ENCODE measurements at regions not wholly inside any gene's neighbourhood (a gene's known extent, or its start where the extent isn't known, plus 50 kb on each side); places are given as distances from the start of the nearest gene placed in this dataset.
A peak's percentile ranks its signal among the peaks of the same experiment; 100 is the strongest.
"Not testable (repeated sequence)": the region's sequence is repeated elsewhere in the genome, so short reads cannot be mapped to it uniquely, and the experiment has no call there.

DNA sequence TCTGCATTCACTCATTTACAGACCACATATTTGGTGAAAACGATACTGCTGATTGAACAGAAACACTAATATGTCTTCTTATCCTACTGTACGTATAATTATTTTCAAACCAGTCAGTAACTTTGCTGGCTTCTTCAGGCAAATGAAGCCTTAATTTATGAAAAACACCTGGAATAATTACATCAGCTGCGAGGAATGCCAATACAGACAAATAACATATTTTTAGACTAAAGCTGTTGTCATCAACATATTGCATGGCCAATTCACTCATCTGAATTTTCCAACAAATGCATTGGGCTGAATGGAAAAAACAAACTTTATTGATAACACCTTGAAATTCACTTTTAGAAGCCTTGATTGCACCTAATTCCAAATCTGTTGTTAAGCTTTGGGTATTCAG is 165.9 kb downstream of the HLX start:
- H3K4me3 ChIP-seq (ENCODE audit: extremely low read depth, insufficient read depth, low read length, poor library complexity, severe bottlenecking), result no peak overlapping the region
- 93 to 100% methylated on average over 3 of the region's 3 CpGs for WGBS, 2 experiments (ENCODE audit: insufficient coverage in 2 of 2)
- H3K9me3 ChIP-seq (ENCODE audit: control insufficient read depth, low read length), result no peaks in the 10 kb centered on the region
- H3K4me1 ChIP-seq (ENCODE audit: control insufficient read depth, insufficient read depth, low read length, poor library complexity, severe bottlenecking), result peaks cover 12% of the 10 kb centered on the region
- no peaks in the 10 kb centered on the region for H3K36me3 ChIP-seq (ENCODE audit: control insufficient read depth, insufficient read depth, low read length)
- no peak overlapping the region for H3K27ac ChIP-seq (ENCODE audit: low read depth, low read length, severe bottlenecking)

- WGBS, 2 experiments (ENCODE audit: insufficient coverage in 2 of 2), result 92% methylated on average over 4 of the region's 5 CpGs; no CpG with 5 or more reads in 1 of the 2 experiments
Observed at GRCh38 chr1:221045842-221046831, 166.9 kb downstream of the HLX start.

DNA sequence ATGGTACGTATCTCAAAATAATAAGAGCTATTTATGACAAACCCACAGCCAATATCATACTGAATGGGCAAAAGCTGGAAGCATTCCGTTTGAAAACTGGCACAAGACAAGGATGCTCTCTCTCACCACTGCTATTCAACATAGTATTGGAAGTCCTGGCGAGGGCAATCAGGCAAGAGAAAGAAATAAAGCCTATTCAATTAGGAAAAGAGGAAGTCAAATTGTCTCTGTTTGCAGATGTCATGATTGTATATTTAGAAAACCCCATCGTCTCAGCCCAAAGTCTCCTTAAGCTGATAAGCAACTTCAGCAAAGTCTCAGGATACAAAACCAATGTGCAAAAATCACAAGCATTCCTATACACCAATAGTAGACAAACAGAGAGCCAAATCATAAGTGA is 172.1 kb downstream of the HLX start:
- not testable (repeated sequence) for H3K9me3 ChIP-seq (ENCODE audit: control insufficient read depth, low read length); H3K4me1 ChIP-seq (ENCODE audit: control insufficient read depth, insufficient read depth, low read length, poor library complexity, severe bottlenecking); H3K4me3 ChIP-seq (ENCODE audit: extremely low read depth, insufficient read depth, low read length, poor library complexity, severe bottlenecking); H3K36me3 ChIP-seq (ENCODE audit: control insufficient read depth, insufficient read depth, low read length); H3K27ac ChIP-seq (ENCODE audit: low read depth, low read length, severe bottlenecking)
- 100% methylated on average over 1 of the region's 4 CpGs; no CpG with 5 or more reads in 1 of the 2 experiments for WGBS, 2 experiments (ENCODE audit: insufficient coverage in 2 of 2)

More at GRCh38 chr1:221045842-221046831, 166.9 kb downstream of the HLX start:
- H3K36me3 ChIP-seq (ENCODE audit: control insufficient read depth, insufficient read depth, low read length), result no peaks in the 10 kb centered on the region
- H3K9me3 ChIP-seq (ENCODE audit: control insufficient read depth, low read length), result no peaks in the 10 kb centered on the region
- no peak overlapping the region for H3K4me3 ChIP-seq (ENCODE audit: extremely low read depth, insufficient read depth, low read length, poor library complexity, severe bottlenecking)
- peak overlapping the region; percentile 43 for H3K27ac ChIP-seq (ENCODE audit: low read depth, low read length, severe bottlenecking)
- peaks cover 12% of the 10 kb centered on the region for H3K4me1 ChIP-seq (ENCODE audit: control insufficient read depth, insufficient read depth, low read length, poor library complexity, severe bottlenecking)

- no peaks in the 10 kb centered on the region for H3K36me3 ChIP-seq (ENCODE audit: control insufficient read depth, insufficient read depth, low read length)
- H3K4me1 ChIP-seq (ENCODE audit: control insufficient read depth, insufficient read depth, low read length, poor library complexity, severe bottlenecking), result no peaks in the 10 kb centered on the region
- 68 to 89% methylated on average over 2 to 4 of the region's 4 CpGs for WGBS, 2 experiments (ENCODE audit: insufficient coverage in 2 of 2)
- H3K27ac ChIP-seq (ENCODE audit: low read depth, low read length, severe bottlenecking), result no peak overlapping the region
- H3K9me3 ChIP-seq (ENCODE audit: control insufficient read depth, low read length), result no peaks in the 10 kb centered on the region
- H3K4me3 ChIP-seq (ENCODE audit: extremely low read depth, insufficient read depth, low read length, poor library complexity, severe bottlenecking), result no peak overlapping the region
Observed at GRCh38 chr1:221053889-221054288, 174.6 kb downstream of the HLX start.

- H3K4me1 ChIP-seq (ENCODE audit: control insufficient read depth, insufficient read depth, low read length, poor library complexity, severe bottlenecking), result no peaks in the 10 kb centered on the region
- no peak overlapping the region for H3K27ac ChIP-seq (ENCODE audit: low read depth, low read length, severe bottlenecking)
- no peaks in the 10 kb centered on the region for H3K9me3 ChIP-seq (ENCODE audit: control insufficient read depth, low read length)
- H3K36me3 ChIP-seq (ENCODE audit: control insufficient read depth, insufficient read depth, low read length), result no peaks in the 10 kb centered on the region
- no peak overlapping the region for H3K4me3 ChIP-seq (ENCODE audit: extremely low read depth, insufficient read depth, low read length, poor library complexity, severe bottlenecking)
- no CpG with 5 or more reads among the region's 1 CpG for WGBS, 2 experiments (ENCODE audit: insufficient coverage in 2 of 2)
Observed at GRCh38 chr1:221059506-221059905, 180.3 kb downstream of the HLX start.

DNA sequence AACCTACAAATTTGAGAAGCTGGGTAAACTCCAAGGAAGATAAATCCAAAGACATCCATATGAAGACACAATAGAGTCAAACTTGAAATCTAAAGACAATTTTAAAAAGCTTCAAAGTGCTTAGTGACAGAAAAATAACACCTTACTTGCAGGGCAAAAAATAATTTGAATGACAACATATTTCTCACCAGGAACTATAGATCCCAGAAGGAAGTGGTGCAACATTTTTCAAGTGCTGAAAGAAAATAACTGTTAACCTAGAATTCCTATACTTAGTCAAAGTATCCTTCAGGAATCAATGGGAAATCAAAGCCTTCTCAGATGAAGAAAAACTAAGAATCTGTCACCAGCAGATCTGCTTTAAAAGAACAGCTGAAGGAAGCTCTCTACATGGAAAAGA is 184.4 kb downstream of the HLX start:
- Histone ChIP-seq H3K4me1 (ENCODE audit: control insufficient read depth, insufficient read depth, low read length, poor library complexity, severe bottlenecking) (no peaks in the 10 kb centered on the region), H3K27ac (ENCODE audit: low read depth, low read length, severe bottlenecking) (no peak overlapping the region), H3K4me3 (ENCODE audit: extremely low read depth, insufficient read depth, low read length, poor library complexity, severe bottlenecking) (no peak overlapping the region), H3K9me3 (ENCODE audit: control insufficient read depth, low read length) (no peaks in the 10 kb centered on the region), H3K36me3 (ENCODE audit: control insufficient read depth, insufficient read depth, low read length) (no peaks in the 10 kb centered on the region)

GRCh38 chr1:221066351-221067001 is 187.2 kb downstream of the HLX start:
- Histone ChIP-seq H3K36me3 (ENCODE audit: control insufficient read depth, insufficient read depth, low read length) (no peaks in the 10 kb centered on the region), H3K9me3 (ENCODE audit: control insufficient read depth, low read length) (no peaks in the 10 kb centered on the region), H3K4me1 (ENCODE audit: control insufficient read depth, insufficient read depth, low read length, poor library complexity, severe bottlenecking) (no peaks in the 10 kb centered on the region), H3K4me3 (ENCODE audit: extremely low read depth, insufficient read depth, low read length, poor library complexity, severe bottlenecking) (no peak overlapping the region), H3K27ac (ENCODE audit: low read depth, low read length, severe bottlenecking) (no peak overlapping the region)
- WGBS, 2 experiments (ENCODE audit: insufficient coverage in 2 of 2), result 90 to 95% methylated on average over 3 to 4 of the region's 5 CpGs

DNA sequence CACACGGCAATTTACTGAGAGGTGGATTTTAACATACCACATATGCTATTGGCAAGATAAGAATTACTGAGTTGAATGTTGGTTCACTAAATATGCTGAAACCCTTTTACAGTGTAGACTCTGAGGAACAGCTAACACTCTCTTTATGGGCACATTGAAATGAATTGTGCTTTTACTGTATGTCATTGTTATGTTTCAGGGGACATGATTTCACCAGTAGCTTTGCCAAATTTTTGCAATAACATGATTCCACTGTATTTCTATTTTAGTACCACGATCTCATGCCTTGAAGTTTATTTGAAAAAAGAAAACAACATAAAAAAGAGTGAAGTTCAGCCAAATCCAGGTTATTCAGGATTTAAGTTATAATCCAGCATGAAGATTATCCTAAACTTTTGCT is 188.5 kb downstream of the HLX start:
- no peaks in the 10 kb centered on the region for H3K9me3 ChIP-seq (ENCODE audit: control insufficient read depth, low read length)
- H3K4me1 ChIP-seq (ENCODE audit: control insufficient read depth, insufficient read depth, low read length, poor library complexity, severe bottlenecking), result no peaks in the 10 kb centered on the region
- WGBS, 2 experiments (ENCODE audit: insufficient coverage in 2 of 2), result no CpG with 5 or more reads among the region's 2 CpGs
- H3K4me3 ChIP-seq (ENCODE audit: extremely low read depth, insufficient read depth, low read length, poor library complexity, severe bottlenecking), result no peak overlapping the region
- no peaks in the 10 kb centered on the region for H3K36me3 ChIP-seq (ENCODE audit: control insufficient read depth, insufficient read depth, low read length)
- no peak overlapping the region for H3K27ac ChIP-seq (ENCODE audit: low read depth, low read length, severe bottlenecking)

DNA sequence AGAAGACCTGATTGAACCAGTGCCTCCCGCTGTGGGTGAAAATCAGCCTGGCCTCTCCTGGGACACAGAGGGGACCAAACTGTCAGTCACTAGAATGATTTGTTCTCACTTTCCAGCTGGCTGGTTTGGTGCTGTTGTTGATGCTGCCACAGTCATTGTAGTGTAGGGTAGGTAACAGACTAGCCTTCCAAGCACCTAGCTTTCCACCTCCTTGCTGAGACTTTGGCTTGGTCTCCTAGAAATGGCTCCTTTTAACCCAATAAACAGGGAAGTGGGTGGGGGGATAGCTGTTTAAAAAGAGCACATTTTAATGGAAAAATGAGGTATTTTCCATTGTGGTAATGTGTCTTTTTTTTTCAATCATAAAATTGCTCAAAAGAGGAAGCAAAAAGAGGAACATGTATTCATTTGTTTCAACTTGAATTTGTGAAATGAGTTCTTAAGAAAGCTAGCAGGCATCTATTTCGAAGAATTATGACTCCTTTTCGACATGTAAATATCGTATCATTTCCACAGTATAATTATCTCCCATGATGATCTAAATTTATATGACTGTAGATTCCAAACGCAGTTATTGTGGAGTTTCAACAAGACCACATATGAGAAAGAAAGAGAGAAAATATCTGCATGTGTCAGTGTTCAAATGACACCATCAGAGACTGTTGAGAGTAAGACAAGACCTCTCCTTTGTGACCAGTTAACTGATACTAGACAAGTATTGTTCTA is 190.1 kb downstream of the HLX start:
- WGBS, 2 experiments (ENCODE audit: insufficient coverage in 2 of 2), result 83 to 100% methylated on average over 1 of the region's 5 CpGs
- Histone ChIP-seq H3K4me3 (ENCODE audit: extremely low read depth, insufficient read depth, low read length, poor library complexity, severe bottlenecking) (no peak overlapping the region), H3K4me1 (ENCODE audit: control insufficient read depth, insufficient read depth, low read length, poor library complexity, severe bottlenecking) (no peaks in the 10 kb centered on the region), H3K9me3 (ENCODE audit: control insufficient read depth, low read length) (no peaks in the 10 kb centered on the region), H3K36me3 (ENCODE audit: control insufficient read depth, insufficient read depth, low read length) (no peaks in the 10 kb centered on the region), H3K27ac (ENCODE audit: low read depth, low read length, severe bottlenecking) (no peak overlapping the region)

- 100% methylated on average over 1 of the region's 2 CpGs; no CpG with 5 or more reads in 1 of the 2 experiments for WGBS, 2 experiments (ENCODE audit: insufficient coverage in 2 of 2)
- Histone ChIP-seq H3K4me1 (ENCODE audit: control insufficient read depth, insufficient read depth, low read length, poor library complexity, severe bottlenecking) (no peaks in the 10 kb centered on the region), H3K4me3 (ENCODE audit: extremely low read depth, insufficient read depth, low read length, poor library complexity, severe bottlenecking) (no peak overlapping the region), H3K9me3 (ENCODE audit: control insufficient read depth, low read length) (no peaks in the 10 kb centered on the region), H3K27ac (ENCODE audit: low read depth, low read length, severe bottlenecking) (no peak overlapping the region), H3K36me3 (ENCODE audit: control insufficient read depth, insufficient read depth, low read length) (no peaks in the 10 kb centered on the region)
Observed at GRCh38 chr1:221069986-221070385, 190.7 kb downstream of the HLX start.

Measured in mesodermal cell (in vitro differentiated cells).